Tibial nerve (tissue), 3 donors: ENCODE measurements at regions not wholly inside any gene's neighbourhood (a gene's known extent, or its start where the extent isn't known, plus 50 kb on each side); places are given as distances from the start of the nearest gene placed in this dataset.

Experiments used
- CTCF ChIP-seq, 5 experiments: fragments of 200-600 bp in 3 of 5; fragments of 450-650 bp in 2 of 5; sonication (generic) in 3 of 5; IDR thresholded peaks; one replicate each; pipeline ENCODE4 v1.5.1; 2016 to 2019; ENCODE audit warnings: antibody characterized with exemption in 5 of 5, mild to moderate bottlenecking in 3 of 5, moderate library complexity in 2 of 5
- POLR2A ChIP-seq, 2 donors: fragments of 450-650 bp; IDR thresholded peaks; one replicate each; pipeline ENCODE4 v1.6.1; 2017; ENCODE audit warnings: antibody characterized with exemption in 2 of 2, mild to moderate bottlenecking in 2 of 2, moderate library complexity in 2 of 2

GRCh38 chr3:117404730-117405129 lies 695.2 kb downstream of the TUSC7 start:
- no peak for TF ChIP-seq POLR2A (IDR thresholded peaks at IDR 0.05)
- no peak for TF ChIP-seq CTCF (IDR thresholded peaks at IDR 0.05)
